Gastrocnemius medialis (tissue), 4 donors: ENCODE measurements at regions not wholly inside any gene's neighbourhood (a gene's known extent, or its start where the extent isn't known, plus 50 kb on each side); places are given as distances from the start of the nearest gene placed in this dataset.
A peak's percentile ranks its signal among the peaks of the same experiment; 100 is the strongest.

ENCODE experiments used
- ATAC-seq, 2 donors: fragments of 150-250 bp; one replicate each; pipeline ENCODE4 v1.9.1; 2016
- DNase-seq, 2 donors: peaks; one replicate each; pipeline ENCODE4 v3.0.0-alpha.2; 2019
- H3K27ac ChIP-seq, 4 donors: fragments of 200-600 bp; sonication (generic); 1 replicate in 1 of 4; 2 replicates in 3 of 4; pipeline ENCODE4 v1.5.1; 2016 to 2018; ENCODE audit warnings: mild to moderate bottlenecking in 2 of 4, moderate library complexity in 1 of 4
- H3K27me3 ChIP-seq, 3 donors: fragments of 200-600 bp; sonication (generic) in 2 of 3; 1 replicate in 1 of 3; 2 replicates in 2 of 3; pipeline versions ENCODE4 v1.5.1 to v1.6.0; 2016 to 2019; ENCODE audit warnings: mild to moderate bottlenecking in 1 of 3, moderate library complexity in 1 of 3
- H3K36me3 ChIP-seq, 2 donors: fragments of 200-600 bp; sonication (generic) in 1 of 2; one replicate each; pipeline ENCODE4 v1.5.1; 2017 to 2018
- H3K4me1 ChIP-seq, 2 donors: fragments of 200-600 bp; sonication (generic) in 1 of 2; one replicate each; pipeline ENCODE4 v1.5.1; 2016 to 2017; ENCODE audit warnings: mild to moderate bottlenecking in 2 of 2
- H3K4me3 ChIP-seq, 4 donors: fragments of 200-600 bp; sonication (generic) in 3 of 4; 1 replicate in 1 of 4; 2 replicates in 3 of 4; pipeline ENCODE4 v1.5.1; 2016 to 2019; ENCODE audit warnings: mild to moderate bottlenecking in 2 of 4
- H3K9me3 ChIP-seq, 3 donors: fragments of 200-600 bp; sonication (generic) in 2 of 3; 1 replicate in 1 of 3; 2 replicates in 2 of 3; pipeline ENCODE4 v1.5.1; 2016 to 2019
- CTCF ChIP-seq, 5 experiments: fragments of 450-650 bp in 3 of 5; fragments of 200-600 bp in 2 of 5; sonication (generic) in 2 of 5; IDR thresholded peaks in 4 of 5; conservative IDR thresholded peaks in 1 of 5; 1 replicate in 4 of 5; 2 replicates in 1 of 5; pipeline ENCODE4 v1.5.1; 2016 to 2019; ENCODE audit warnings: antibody characterized with exemption in 5 of 5, mild to moderate bottlenecking in 3 of 5, moderate library complexity in 3 of 5
- POLR2A ChIP-seq, 2 donors: fragments of 450-650 bp; IDR thresholded peaks; one replicate each; pipeline ENCODE4 v1.6.1; 2017; ENCODE audit warnings: antibody characterized with exemption in 2 of 2, mild to moderate bottlenecking in 2 of 2, moderate library complexity in 2 of 2
- in situ Hi-C, 4 donors: fragments of 200-750 bp; cut with MboI; loops; one replicate each; pipeline versions ENCODE4 v1.15.0 to v1.8.0; 2017; ENCODE audit warnings: low sequenced_read_pairs in 4 of 4
- intact Hi-C: fragments of 100-400 bp; cut with DNase I; formaldehyde crosslinking; loops from one replicate; pipeline ENCODE4 v1.15.1; 2023; ENCODE audit warnings: low total_unique reads

- peak in 1 of 5 experiments; percentile 24 for TF ChIP-seq CTCF (IDR thresholded peaks at IDR 0.05 in 4 of 5, conservative IDR thresholded peaks at IDR 0.05 in 1 of 5)
- no peak for TF ChIP-seq POLR2A (IDR thresholded peaks at IDR 0.05)
- intact Hi-C loops, result no loop called here
- Histone ChIP-seq H3K4me1 (no peaks in the 10 kb centered on the region), H3K36me3 (no peaks in the 10 kb centered on the region), H3K27ac (no peak overlapping the region), H3K27me3 (no peaks in the 10 kb centered on the region), H3K4me3 (no peak overlapping the region), H3K9me3 (no peaks in the 10 kb centered on the region)
- in situ Hi-C loops, result no loop called here
- ATAC-seq (no peak), DNase-seq (no peak)
Observed at GRCh38 chr13:59477011-59477410, 686.7 kb downstream of the DIAPH3 start.

- Histone ChIP-seq H3K27ac (no peak overlapping the region), H3K9me3 (no peaks in the 10 kb centered on the region), H3K4me3 (no peak overlapping the region), H3K36me3 (no peaks in the 10 kb centered on the region), H3K27me3 (no peaks in the 10 kb centered on the region), H3K4me1 (no peaks in the 10 kb centered on the region)
- intact Hi-C loops, result no loop called here
- in situ Hi-C loops, result no loop called here
- DNase-seq (no peak), ATAC-seq (no peak)
- TF ChIP-seq POLR2A (IDR thresholded peaks at IDR 0.05) (no peak), CTCF (IDR thresholded peaks at IDR 0.05 in 4 of 5, conservative IDR thresholded peaks at IDR 0.05 in 1 of 5) (no peak)
Observed at GRCh38 chr13:59478908-59479307, 684.8 kb downstream of the DIAPH3 start.

GRCh38 chr13:59479629-59480028, 684.1 kb downstream of the DIAPH3 start:
- Histone ChIP-seq H3K4me3 (no peak overlapping the region), H3K9me3 (no peaks in the 10 kb centered on the region), H3K27ac (no peak overlapping the region), H3K36me3 (no peaks in the 10 kb centered on the region), H3K27me3 (no peaks in the 10 kb centered on the region), H3K4me1 (no peaks in the 10 kb centered on the region)
- no peak for ATAC-seq
- no peak for DNase-seq
- in situ Hi-C loops, result no loop called here
- intact Hi-C loops, result no loop called here
- TF ChIP-seq POLR2A (IDR thresholded peaks at IDR 0.05), result no peak

GRCh38 chr13:59480396-59481259, 683.1 kb downstream of the DIAPH3 start:
- Histone ChIP-seq H3K4me3 (no peak overlapping the region), H3K4me1 (no peaks in the 10 kb centered on the region), H3K27me3 (no peaks in the 10 kb centered on the region), H3K27ac (no peak overlapping the region), H3K36me3 (no peaks in the 10 kb centered on the region), H3K9me3 (no peaks in the 10 kb centered on the region)
- TF ChIP-seq POLR2A (IDR thresholded peaks at IDR 0.05), result no peak
- TF ChIP-seq CTCF (IDR thresholded peaks at IDR 0.05 in 4 of 5, conservative IDR thresholded peaks at IDR 0.05 in 1 of 5), result no peak
- ATAC-seq, result no peak
- intact Hi-C loops (no loop called here), in situ Hi-C loops (no loop called here)
- DNase-seq, result no peak

- TF ChIP-seq CTCF (IDR thresholded peaks at IDR 0.05 in 4 of 5, conservative IDR thresholded peaks at IDR 0.05 in 1 of 5) (no peak), POLR2A (IDR thresholded peaks at IDR 0.05) (no peak)
- DNase-seq (no peak), ATAC-seq (no peak)
- in situ Hi-C loops, result no loop called here
- H3K4me3 ChIP-seq, result no peak overlapping the region
- no peaks in the 10 kb centered on the region for H3K27me3 ChIP-seq
- intact Hi-C loops, result no loop called here
- H3K27ac ChIP-seq, result no peak overlapping the region
- no peaks in the 10 kb centered on the region for H3K4me1 ChIP-seq
- H3K9me3 ChIP-seq, result no peaks in the 10 kb centered on the region
- H3K36me3 ChIP-seq, result no peaks in the 10 kb centered on the region
Observed at GRCh38 chr13:59483501-59484145, 680.1 kb downstream of the DIAPH3 start.
